GM12864 (cell line): ENCODE measurements at regions not wholly inside any gene's neighbourhood (a gene's known extent, or its start where the extent isn't known, plus 50 kb on each side); places are given as distances from the start of the nearest gene placed in this dataset.

Experiments
- DNase-seq: peaks from one replicate; pipeline ENCODE4 v3.0.0-alpha.2; 2011; ENCODE audit warnings: low read depth
- H3K4me3 ChIP-seq: 2 replicates; pipeline ENCODE4 v1.5.1; 2011; ENCODE audit warnings: mild to moderate bottlenecking, low read depth, low read length, control low read depth
- TF ChIP-seq, protein P1 (sequence below): IDR thresholded peaks from 2 replicates; pipeline ENCODE4 v1.5.1; 2011; ENCODE audit warnings: low read depth, mild to moderate bottlenecking, moderate library complexity, low read length, control low read depth, inconsistent platforms; ENCODE audit errors: missing control alignments

GRCh38 chr2:19434413-19434812 lies 76.0 kb upstream of the OSR1 start:
- H3K4me3 ChIP-seq: no peak overlapping the region
- DNase-seq: no peak
- TF ChIP-seq, protein P1, sequence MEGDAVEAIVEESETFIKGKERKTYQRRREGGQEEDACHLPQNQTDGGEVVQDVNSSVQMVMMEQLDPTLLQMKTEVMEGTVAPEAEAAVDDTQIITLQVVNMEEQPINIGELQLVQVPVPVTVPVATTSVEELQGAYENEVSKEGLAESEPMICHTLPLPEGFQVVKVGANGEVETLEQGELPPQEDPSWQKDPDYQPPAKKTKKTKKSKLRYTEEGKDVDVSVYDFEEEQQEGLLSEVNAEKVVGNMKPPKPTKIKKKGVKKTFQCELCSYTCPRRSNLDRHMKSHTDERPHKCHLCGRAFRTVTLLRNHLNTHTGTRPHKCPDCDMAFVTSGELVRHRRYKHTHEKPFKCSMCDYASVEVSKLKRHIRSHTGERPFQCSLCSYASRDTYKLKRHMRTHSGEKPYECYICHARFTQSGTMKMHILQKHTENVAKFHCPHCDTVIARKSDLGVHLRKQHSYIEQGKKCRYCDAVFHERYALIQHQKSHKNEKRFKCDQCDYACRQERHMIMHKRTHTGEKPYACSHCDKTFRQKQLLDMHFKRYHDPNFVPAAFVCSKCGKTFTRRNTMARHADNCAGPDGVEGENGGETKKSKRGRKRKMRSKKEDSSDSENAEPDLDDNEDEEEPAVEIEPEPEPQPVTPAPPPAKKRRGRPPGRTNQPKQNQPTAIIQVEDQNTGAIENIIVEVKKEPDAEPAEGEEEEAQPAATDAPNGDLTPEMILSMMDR: no peak

DNA sequence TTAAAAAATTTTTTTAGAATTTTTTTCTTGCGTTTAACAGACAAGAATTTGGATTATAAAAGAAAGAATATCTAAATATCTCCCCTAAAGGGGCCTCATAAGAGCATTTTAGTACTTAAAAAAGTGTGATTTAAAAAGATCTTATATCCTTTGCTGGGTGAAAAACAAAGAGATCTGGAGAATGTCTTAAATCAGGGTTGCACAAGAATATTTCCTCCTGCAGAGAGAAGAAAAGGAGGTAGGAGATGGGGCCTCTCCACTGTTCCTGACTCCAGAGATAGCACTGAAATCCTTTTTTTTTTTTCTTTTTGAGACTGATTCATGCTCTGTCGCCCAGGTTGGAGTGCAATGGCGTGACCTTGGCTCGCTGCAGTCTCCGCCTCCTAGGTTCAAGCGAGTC lies 68.5 kb upstream of the OSR1 start:
- DNase-seq: no peak
- H3K4me3 ChIP-seq: no peak overlapping the region
- TF ChIP-seq, protein P1: no peak

GRCh38 chr2:19426144-19426543 lies 67.7 kb upstream of the OSR1 start:
- H3K4me3 ChIP-seq: no peak overlapping the region
- no peak for DNase-seq
- TF ChIP-seq, protein P1: no peak

GRCh38 chr2:19425419-19425818 lies 67.0 kb upstream of the OSR1 start:
- no peak for DNase-seq
- TF ChIP-seq, protein P1: no peak

GRCh38 chr2:19419211-19419880 lies 60.9 kb upstream of the OSR1 start:
- TF ChIP-seq, protein P1: no peak
- H3K4me3 ChIP-seq: no peak overlapping the region
- no peak for DNase-seq

More at GRCh38 chr2:19425419-19425818, 67.0 kb upstream of the OSR1 start:
- H3K4me3 ChIP-seq: no peak overlapping the region

DNA sequence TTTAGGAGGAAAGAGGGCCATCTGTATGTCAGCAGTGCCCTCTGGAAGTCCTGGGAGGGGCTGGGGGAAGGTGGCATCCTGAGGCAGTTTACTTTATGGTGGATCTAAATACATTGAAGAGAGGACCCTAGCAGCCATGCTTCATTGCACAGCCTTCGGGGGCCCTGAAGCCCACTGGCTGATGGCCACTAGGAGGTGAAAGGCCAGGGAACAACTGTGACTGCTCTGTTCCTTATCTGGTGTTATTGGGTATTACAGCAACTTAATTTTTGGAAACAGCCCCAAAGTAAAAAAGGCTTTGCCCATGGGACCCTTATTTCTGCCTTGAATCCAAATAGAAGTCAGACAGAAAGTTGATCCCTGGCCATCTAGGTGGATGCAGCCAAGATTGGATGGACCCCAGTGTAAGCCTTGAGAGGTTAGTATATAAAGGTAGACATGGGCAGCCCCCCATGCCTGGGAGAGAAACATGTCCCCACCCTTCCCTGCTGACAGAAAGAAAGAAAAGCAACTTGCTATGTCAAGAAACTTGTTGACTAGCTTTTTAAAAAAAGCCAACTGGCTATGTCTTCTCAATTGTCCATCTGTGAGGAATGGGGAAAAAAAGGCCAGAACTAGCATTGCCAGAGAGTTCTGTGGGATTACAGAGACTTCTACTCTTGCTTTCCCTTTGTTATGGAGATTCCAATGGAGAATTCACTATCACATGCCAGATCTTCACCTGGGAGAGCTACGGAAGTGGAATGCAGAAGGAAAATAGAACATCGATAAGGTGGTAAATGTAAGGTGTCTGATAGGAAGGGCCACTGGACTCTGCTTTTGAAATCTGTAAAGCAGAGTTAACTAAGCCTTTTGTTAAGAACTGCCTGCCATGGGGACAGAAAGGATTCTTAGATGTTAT lies 58.6 kb upstream of the OSR1 start:
- no peak overlapping the region for H3K4me3 ChIP-seq
- no peak for DNase-seq
- TF ChIP-seq, protein P1: no peak
